Lower lobe of right lung (tissue), 2 donors: ENCODE measurements at regions not wholly inside any gene's neighbourhood (a gene's known extent, or its start where the extent isn't known, plus 50 kb on each side); places are given as distances from the start of the nearest gene placed in this dataset.

ENCODE experiments used
- ATAC-seq, 2 donors: fragments of 200-7000 bp; cut with Tn5 transposase; one replicate each; pipeline ENCODE4 v1.9.1; 2020 to 2022; ENCODE audit warnings: mild to moderate bottlenecking in 2 of 2, moderate library complexity in 2 of 2
- DNase-seq: peaks from one replicate; pipeline ENCODE4 v3.0.0-alpha.2; 2020
- H3K27ac ChIP-seq: fragments of 200-600 bp; one replicate; pipeline ENCODE4 v1.8.0; 2022
- H3K27me3 ChIP-seq: fragments of 200-600 bp; one replicate; pipeline ENCODE4 v1.8.0; 2022; ENCODE audit warnings: low read depth
- H3K36me3 ChIP-seq: fragments of 200-600 bp; one replicate; pipeline ENCODE4 v1.8.0; 2022; ENCODE audit warnings: mild to moderate bottlenecking
- H3K4me1 ChIP-seq: fragments of 200-600 bp; one replicate; pipeline ENCODE4 v1.8.0; 2022
- H3K4me3 ChIP-seq: fragments of 200-600 bp; one replicate; pipeline ENCODE4 v1.8.0; 2022; ENCODE audit warnings: mild to moderate bottlenecking
- H3K9me3 ChIP-seq: fragments of 200-600 bp; one replicate; pipeline ENCODE4 v1.8.0; 2022
- intact Hi-C: fragments of 100-400 bp; cut with DNase I; formaldehyde crosslinking; loops from one replicate; pipeline ENCODE4 v1.11.0; 2022
- TF ChIP-seq, protein P1 (sequence below): fragments of 200-600 bp; IDR thresholded peaks from one replicate; pipeline ENCODE4 v1.8.0; 2022; ENCODE audit warnings: antibody characterized with exemption, mild to moderate bottlenecking
- donor health status: DM: no; HTN: yes; CAD: no; lungs with severe emphysema.

DNA sequence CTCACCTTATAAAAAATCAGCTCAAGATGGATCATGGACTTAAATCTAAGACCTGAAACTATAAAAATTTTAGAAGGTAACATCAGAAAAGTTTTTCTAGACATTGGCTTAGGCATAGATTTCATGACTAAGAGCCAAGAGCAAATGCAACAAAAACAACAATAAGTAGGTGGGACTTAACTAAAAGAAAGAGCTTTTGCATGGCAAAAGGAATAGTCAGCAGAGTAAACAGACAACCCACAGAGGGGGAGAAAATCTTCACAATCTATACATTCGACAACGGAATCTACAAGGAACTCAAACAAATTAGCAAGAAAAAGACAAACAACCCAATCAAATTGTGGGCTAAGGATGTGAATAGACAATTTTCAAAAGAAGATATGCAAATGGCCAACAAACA is 368.4 kb upstream of the KIF2B start:
- ATAC-seq (no peak), DNase-seq (no peak)
- intact Hi-C loops: no loop called here
- TF ChIP-seq, protein P1, sequence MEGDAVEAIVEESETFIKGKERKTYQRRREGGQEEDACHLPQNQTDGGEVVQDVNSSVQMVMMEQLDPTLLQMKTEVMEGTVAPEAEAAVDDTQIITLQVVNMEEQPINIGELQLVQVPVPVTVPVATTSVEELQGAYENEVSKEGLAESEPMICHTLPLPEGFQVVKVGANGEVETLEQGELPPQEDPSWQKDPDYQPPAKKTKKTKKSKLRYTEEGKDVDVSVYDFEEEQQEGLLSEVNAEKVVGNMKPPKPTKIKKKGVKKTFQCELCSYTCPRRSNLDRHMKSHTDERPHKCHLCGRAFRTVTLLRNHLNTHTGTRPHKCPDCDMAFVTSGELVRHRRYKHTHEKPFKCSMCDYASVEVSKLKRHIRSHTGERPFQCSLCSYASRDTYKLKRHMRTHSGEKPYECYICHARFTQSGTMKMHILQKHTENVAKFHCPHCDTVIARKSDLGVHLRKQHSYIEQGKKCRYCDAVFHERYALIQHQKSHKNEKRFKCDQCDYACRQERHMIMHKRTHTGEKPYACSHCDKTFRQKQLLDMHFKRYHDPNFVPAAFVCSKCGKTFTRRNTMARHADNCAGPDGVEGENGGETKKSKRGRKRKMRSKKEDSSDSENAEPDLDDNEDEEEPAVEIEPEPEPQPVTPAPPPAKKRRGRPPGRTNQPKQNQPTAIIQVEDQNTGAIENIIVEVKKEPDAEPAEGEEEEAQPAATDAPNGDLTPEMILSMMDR: no peak
- Histone ChIP-seq H3K36me3 (no peaks in the 10 kb centered on the region), H3K4me1 (no peaks in the 10 kb centered on the region), H3K4me3 (no peak overlapping the region), H3K27ac (no peak overlapping the region), H3K9me3 (no peaks in the 10 kb centered on the region), H3K27me3 (no peaks in the 10 kb centered on the region)

DNA sequence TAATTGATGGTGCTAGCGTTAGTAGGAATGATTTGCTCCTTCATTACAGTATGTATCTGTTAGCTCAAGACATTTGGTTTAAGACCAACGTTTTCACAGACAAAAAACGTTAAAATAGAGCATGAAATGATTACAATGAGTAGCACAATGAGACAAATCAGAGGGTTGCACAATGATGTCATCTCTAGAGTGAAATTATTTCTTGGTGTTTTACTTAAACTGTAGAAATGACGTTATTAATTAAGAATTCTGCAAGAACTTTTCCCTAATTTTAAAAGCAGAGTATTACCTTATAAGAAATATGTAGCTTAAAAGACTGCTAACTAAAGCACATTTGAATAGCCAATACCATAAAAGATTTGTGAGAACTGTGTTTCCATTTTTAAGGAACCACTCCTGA is 373.4 kb upstream of the KIF2B start:
- Histone ChIP-seq H3K36me3 (no peaks in the 10 kb centered on the region), H3K4me3 (no peak overlapping the region), H3K9me3 (no peaks in the 10 kb centered on the region), H3K27me3 (no peaks in the 10 kb centered on the region), H3K4me1 (no peaks in the 10 kb centered on the region), H3K27ac (no peak overlapping the region)
- no peak for DNase-seq
- ATAC-seq: no peak
- TF ChIP-seq, protein P1: no peak
- intact Hi-C loops: no loop called here

DNA sequence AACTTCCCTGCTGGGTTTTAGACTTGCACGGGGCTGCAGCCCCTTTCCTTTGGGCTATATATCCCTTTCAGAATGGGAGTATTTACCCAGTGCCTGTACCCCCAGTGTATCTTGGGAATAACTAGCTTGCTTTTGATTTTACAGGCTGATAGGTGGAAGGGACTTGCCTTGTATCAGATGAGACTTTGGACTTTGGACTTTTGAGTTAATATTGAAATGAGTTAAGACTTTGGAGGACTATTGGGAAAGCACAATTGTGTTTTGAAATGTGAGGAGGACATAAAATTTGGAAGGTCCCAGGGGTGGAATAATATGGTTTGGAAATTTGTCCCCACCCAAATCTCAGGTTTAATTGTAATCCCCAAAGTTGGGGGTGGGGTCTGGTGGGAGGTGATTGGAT is 393.8 kb upstream of the KIF2B start:
- TF ChIP-seq, protein P1: no peak
- intact Hi-C loops: no loop called here
- DNase-seq (no peak), ATAC-seq (no peak)
- Histone ChIP-seq H3K27me3 (no peaks in the 10 kb centered on the region), H3K4me3 (no peak overlapping the region), H3K27ac (no peak overlapping the region), H3K9me3 (no peaks in the 10 kb centered on the region), H3K36me3 (no peaks in the 10 kb centered on the region), H3K4me1 (no peaks in the 10 kb centered on the region)

DNA sequence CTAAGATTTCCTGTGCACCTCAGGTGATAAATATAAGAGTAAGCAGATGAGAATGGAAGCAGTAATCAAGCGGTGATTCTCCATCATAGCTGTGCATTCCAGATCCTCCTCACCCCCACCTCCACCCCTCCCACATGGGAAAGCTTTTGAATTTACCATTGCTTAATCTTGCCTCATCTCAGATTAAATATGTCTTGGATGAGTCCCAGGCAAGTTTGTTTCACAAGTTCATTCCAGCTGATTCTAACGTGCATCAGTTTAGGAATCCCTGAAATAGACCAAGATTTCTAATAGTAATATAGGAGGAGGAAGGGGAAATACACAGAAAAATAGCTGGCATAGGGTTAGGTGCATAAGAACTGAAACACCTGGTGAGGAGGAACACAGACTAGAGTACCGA is 396.2 kb upstream of the KIF2B start:
- TF ChIP-seq, protein P1: no peak
- Histone ChIP-seq H3K27me3 (no peaks in the 10 kb centered on the region), H3K4me3 (no peak overlapping the region), H3K36me3 (no peaks in the 10 kb centered on the region), H3K9me3 (no peaks in the 10 kb centered on the region), H3K27ac (no peak overlapping the region), H3K4me1 (no peaks in the 10 kb centered on the region)
- intact Hi-C loops: no loop called here
- DNase-seq: no peak
- no peak for ATAC-seq

DNA sequence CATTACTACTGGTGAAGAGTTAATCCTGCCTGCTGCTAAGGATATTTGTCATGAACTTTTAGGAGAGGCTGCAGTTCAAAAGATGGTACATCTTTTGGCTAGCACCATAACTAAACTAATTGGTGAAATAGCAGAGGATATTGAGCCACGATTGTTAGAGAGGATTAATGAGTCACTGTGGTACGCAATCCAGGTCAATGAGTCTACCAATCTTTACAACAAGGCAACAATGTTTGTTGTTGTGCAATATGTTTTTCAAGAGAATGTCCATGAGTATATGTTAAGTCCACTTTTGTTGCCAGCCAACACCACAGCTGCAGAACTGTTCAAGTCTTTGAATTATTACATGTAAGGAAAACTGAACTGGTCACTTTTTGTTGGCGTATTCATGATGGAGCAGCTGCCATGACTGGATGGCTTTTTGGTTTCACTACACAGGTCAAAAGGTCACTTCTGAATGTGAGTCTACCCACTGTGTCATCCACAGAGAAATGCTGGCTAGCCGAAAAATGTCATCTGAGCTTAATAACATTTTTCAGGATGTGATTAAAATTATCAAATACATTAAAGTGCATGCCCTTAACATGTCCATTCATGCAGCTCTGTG is 402.6 kb upstream of the KIF2B start:
- Histone ChIP-seq H3K36me3 (no peaks in the 10 kb centered on the region), H3K4me1 (no peaks in the 10 kb centered on the region), H3K4me3 (no peak overlapping the region), H3K27ac (no peak overlapping the region), H3K27me3 (no peaks in the 10 kb centered on the region), H3K9me3 (peaks cover 6% of the 10 kb centered on the region)
- intact Hi-C loops: no loop called here
- DNase-seq: no peak
- ATAC-seq: no peak
- TF ChIP-seq, protein P1: no peak

DNA sequence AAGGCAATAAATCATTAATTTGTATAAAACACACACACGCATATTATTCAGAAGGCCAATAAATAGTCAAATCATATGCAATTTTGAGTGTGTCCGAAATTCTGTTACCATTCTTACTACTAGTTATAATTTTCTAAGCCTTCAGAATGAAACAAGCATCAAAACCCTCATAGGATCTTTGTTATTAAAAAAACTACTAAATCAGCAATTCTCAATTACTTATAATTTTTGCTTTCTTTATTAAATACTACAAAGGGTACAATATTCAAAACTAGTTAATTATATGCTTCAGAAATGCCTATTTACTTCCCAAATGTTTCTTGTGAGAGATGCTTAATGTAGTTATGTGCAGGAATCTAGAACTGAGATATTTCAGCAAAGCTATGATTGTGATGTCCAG is 413.1 kb upstream of the KIF2B start:
- ATAC-seq (no peak), DNase-seq (no peak)
- no peaks in the 10 kb centered on the region for H3K27me3 ChIP-seq
- intact Hi-C loops: no loop called here
- no peaks in the 10 kb centered on the region for H3K4me1 ChIP-seq
- H3K9me3 ChIP-seq: peaks cover 12% of the 10 kb centered on the region
- no peak overlapping the region for H3K27ac ChIP-seq
- H3K4me3 ChIP-seq: no peak overlapping the region
- TF ChIP-seq, protein P1: no peak
- no peaks in the 10 kb centered on the region for H3K36me3 ChIP-seq
